NOMO-1 treated with DMSO at 0.1 percent for 48 hours (cell line): ENCODE measurements at regions not wholly inside any gene's neighbourhood (a gene's known extent, or its start where the extent isn't known, plus 50 kb on each side); places are given as distances from the start of the nearest gene placed in this dataset.
"Not testable (repeated sequence)": the region's sequence is repeated elsewhere in the genome, so short reads cannot be mapped to it uniquely, and the experiment has no call there.

ENCODE experiments used
- DNase-seq: peaks from one replicate; lab custom pipeline; 2025; ENCODE audit not compliant: unreplicated experiment; lab: John Stamatoyannopoulos, UW

GRCh38 chr6:71686021-71686677, 200.2 kb upstream of the RIMS1 start:
- DNase-seq = not testable (repeated sequence)

- DNase-seq = no peak
Measured at GRCh38 chr6:71698702-71699101, 187.6 kb upstream of the RIMS1 start.

- DNase-seq = peak; percentile 32
Measured at GRCh38 chr6:71706523-71706922, 179.8 kb upstream of the RIMS1 start.

- DNase-seq = no peak
Measured at GRCh38 chr6:71707059-71707458, 179.3 kb upstream of the RIMS1 start.

- DNase-seq = no peak
Measured at GRCh38 chr6:71720705-71721104, 165.6 kb upstream of the RIMS1 start.

- DNase-seq = no peak
Measured at GRCh38 chr6:71721642-71722041, 164.7 kb upstream of the RIMS1 start.

- no peak for DNase-seq
Measured at GRCh38 chr6:71722736-71723135, 163.6 kb upstream of the RIMS1 start.

- no peak for DNase-seq
Measured at GRCh38 chr6:71724456-71725125, 161.8 kb upstream of the RIMS1 start.

GRCh38 chr6:71725126-71725470, 161.3 kb upstream of the RIMS1 start:
- no peak for DNase-seq

GRCh38 chr6:71726121-71726520, 160.2 kb upstream of the RIMS1 start:
- no peak for DNase-seq

- peak; percentile 66 for DNase-seq
Measured at GRCh38 chr6:71727632-71728294, 158.6 kb upstream of the RIMS1 start.

GRCh38 chr6:71730284-71730683, 156.1 kb upstream of the RIMS1 start:
- DNase-seq = no peak

- DNase-seq = no peak
Measured at GRCh38 chr6:71733970-71734899, 152.1 kb upstream of the RIMS1 start.

GRCh38 chr6:71737953-71738352, 148.4 kb upstream of the RIMS1 start:
- DNase-seq = no peak

GRCh38 chr6:71745525-71745924, 140.8 kb upstream of the RIMS1 start:
- no peak for DNase-seq

GRCh38 chr6:71766146-71766760, 120.1 kb upstream of the RIMS1 start:
- no peak for DNase-seq

GRCh38 chr6:71766796-71767195, 119.6 kb upstream of the RIMS1 start:
- no peak for DNase-seq

GRCh38 chr6:71768356-71768755, 118.0 kb upstream of the RIMS1 start:
- DNase-seq = no peak

GRCh38 chr6:71808865-71809264, 77.5 kb upstream of the RIMS1 start:
- no peak for DNase-seq

GRCh38 chr6:71810880-71811279, 75.5 kb upstream of the RIMS1 start:
- DNase-seq = no peak

- no peak for DNase-seq
Measured at GRCh38 chr6:71822625-71823024, 63.7 kb upstream of the RIMS1 start.
